ENCODE measurements at regions not wholly inside any gene's neighbourhood (a gene's known extent, or its start where the extent isn't known, plus 50 kb on each side); places are given as distances from the start of the nearest gene placed in this dataset.

DNA sequence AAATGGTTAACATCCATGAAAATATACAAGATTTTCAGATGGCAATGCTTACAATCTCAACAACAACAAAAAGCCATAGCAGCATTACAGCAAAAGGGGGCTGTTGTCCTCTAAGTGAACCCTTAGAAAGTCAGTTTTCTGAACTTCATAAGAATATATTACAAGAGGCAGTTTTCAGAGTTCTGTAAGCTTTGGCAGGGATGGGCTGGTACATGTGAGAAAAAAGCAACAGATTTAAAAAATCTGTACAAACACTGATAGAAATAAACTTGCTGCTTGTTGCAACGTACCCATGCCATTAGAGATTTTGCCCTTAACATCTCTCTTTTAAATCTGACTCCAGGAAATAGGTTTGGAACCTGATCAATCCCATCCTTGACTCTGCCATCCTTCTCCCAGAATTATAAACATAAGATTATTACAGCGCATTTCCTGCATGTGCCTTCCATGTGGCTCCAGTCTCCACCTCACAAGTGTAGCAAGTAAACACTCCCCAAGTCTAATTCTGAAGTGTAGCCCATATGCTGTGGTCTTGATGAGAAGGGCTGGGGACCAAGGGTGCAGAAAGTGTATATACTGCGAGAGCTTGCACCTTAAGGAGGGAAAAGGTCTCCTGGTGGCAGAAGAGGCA is 101.4 kb upstream of the TSPAN2 start:
- TF ChIP-seq POLR2A (IDR thresholded peaks at IDR 0.05; ENCODE audit: low read length) (no peak), GATA1 (IDR thresholded peaks at IDR 0.05; ENCODE audit: low read depth, low read length) (no peak)

Data from erythroblast (primary cell).